GM23338 (cell line): ENCODE measurements at regions not wholly inside any gene's neighbourhood (a gene's known extent, or its start where the extent isn't known, plus 50 kb on each side); places are given as distances from the start of the nearest gene placed in this dataset.

Experiments
- ATAC-seq: fragments of 200-7000 bp; cut with Tn5 transposase; 3 replicates; pipeline ENCODE4 v1.9.1; 2020
- DNase-seq: peaks from one replicate; pipeline ENCODE4 v3.0.0-alpha.2; 2015; ENCODE audit warnings: low spot score
- H2AFZ ChIP-seq: fragments of 200-600 bp; sonication (generic); 2 replicates; pipeline ENCODE4 v1.8.0; 2016; ENCODE audit warnings: antibody characterized with exemption, mild to moderate bottlenecking, moderate library complexity
- H3F3A ChIP-seq: fragments of 200-600 bp; sonication (generic); replicated peaks from 2 replicates; pipeline ENCODE4 v1.8.0; 2017; ENCODE audit warnings: antibody characterized with exemption, mixed run types, low read depth
- H3K27ac ChIP-seq: fragments of 200-600 bp; sonication (generic); 2 replicates; pipeline ENCODE4 v1.6.1; 2016; ENCODE audit warnings: low read depth
- H3K27me3 ChIP-seq: fragments of 200-600 bp; sonication (generic); 2 replicates; pipeline ENCODE4 v1.8.0; 2016; ENCODE audit warnings: mild to moderate bottlenecking, mixed run types, moderate library complexity; ENCODE audit not compliant: insufficient read depth
- H3K36me3 ChIP-seq: fragments of 200-600 bp; sonication (generic); 2 replicates; pipeline ENCODE4 v1.8.0; 2016; ENCODE audit warnings: mild to moderate bottlenecking; ENCODE audit not compliant: insufficient read depth
- H3K4me1 ChIP-seq: fragments of 200-600 bp; sonication (generic); 2 replicates; pipeline ENCODE4 v1.8.0; 2016; ENCODE audit warnings: mild to moderate bottlenecking, moderate library complexity; ENCODE audit not compliant: insufficient read depth
- H3K4me2 ChIP-seq: fragments of 200-600 bp; sonication (generic); 2 replicates; pipeline ENCODE4 v1.7.1; 2017; ENCODE audit warnings: mixed run types
- H3K4me3 ChIP-seq: fragments of 200-600 bp; sonication (generic); 2 replicates; pipeline ENCODE4 v1.6.1; 2016; ENCODE audit warnings: mixed run types
- H3K79me2 ChIP-seq: fragments of 200-600 bp; sonication (generic); replicated peaks from 2 replicates; pipeline ENCODE4 v1.8.0; 2017; ENCODE audit warnings: mild to moderate bottlenecking; ENCODE audit not compliant: insufficient read depth
- H3K9me2 ChIP-seq: fragments of 200-600 bp; sonication (generic); 2 replicates; pipeline ENCODE4 v1.8.0; 2017; ENCODE audit not compliant: insufficient read depth
- H4K20me1 ChIP-seq: fragments of 200-600 bp; sonication (generic); replicated peaks from 2 replicates; pipeline ENCODE4 v1.8.0; 2017; ENCODE audit warnings: mild to moderate bottlenecking; ENCODE audit not compliant: insufficient read depth
- H3K27ac Mint-ChIP-seq: 2 replicates; pipeline ENCODE4 v1.8.0; 2020; ENCODE audit warnings: inconsistent platforms, mild to moderate bottlenecking, moderate library complexity, mixed read lengths
- H3K27me3 Mint-ChIP-seq: 3 replicates; pipeline ENCODE4 v1.8.0; 2022; ENCODE audit warnings: low read depth, mild to moderate bottlenecking, moderate library complexity, mixed read lengths, inconsistent platforms; ENCODE audit not compliant: insufficient read depth, poor library complexity
- H3K36me3 Mint-ChIP-seq: 3 replicates; pipeline ENCODE4 v1.8.0; 2021; ENCODE audit warnings: low read depth, mild to moderate bottlenecking, inconsistent platforms, moderate library complexity, mixed read lengths
- H3K4me1 Mint-ChIP-seq: 3 replicates; pipeline ENCODE4 v1.8.0; 2020; ENCODE audit warnings: mild to moderate bottlenecking, inconsistent platforms, mixed read lengths
- H3K4me3 Mint-ChIP-seq: 3 replicates; pipeline ENCODE4 v1.8.0; 2021; ENCODE audit warnings: moderate library complexity, mild to moderate bottlenecking, inconsistent platforms, mixed read lengths
- H3K9me3 Mint-ChIP-seq: 3 replicates; pipeline ENCODE4 v1.8.0; 2020; ENCODE audit warnings: moderate library complexity, mild to moderate bottlenecking, inconsistent platforms, mixed read lengths
- CREB1 ChIP-seq: fragments of 250-450 bp; sonication (Bioruptor Pico); IDR thresholded peaks from 2 replicates; pipeline ENCODE4 v1.5.0; 2020; ENCODE audit warnings: low read depth, mild to moderate bottlenecking, moderate library complexity
- EZH2 ChIP-seq: fragments of 200-600 bp; sonication (generic); IDR thresholded peaks from one replicate; pipeline ENCODE4 v1.8.0; 2017; ENCODE audit warnings: antibody characterized with exemption, mild to moderate bottlenecking, low read depth; ENCODE audit not compliant: unreplicated experiment
- EZH2phosphoT487 ChIP-seq: fragments of 200-600 bp; sonication (generic); IDR thresholded peaks from one replicate; pipeline ENCODE4 v1.8.1; 2018; ENCODE audit warnings: antibody characterized with exemption; ENCODE audit not compliant: unreplicated experiment
- NANOG ChIP-seq: IDR thresholded peaks from 2 replicates; pipeline ENCODE4 v1.6.1; 2016; ENCODE audit warnings: antibody characterized with exemption, borderline replicate concordance
- POLR2AphosphoS5 ChIP-seq: IDR thresholded peaks from 2 replicates; pipeline ENCODE4 v1.6.1; 2016; ENCODE audit warnings: antibody characterized with exemption, low read depth
- STAT1 ChIP-seq: IDR thresholded peaks from one replicate; pipeline ENCODE4 v1.6.1; 2016; ENCODE audit warnings: antibody characterized with exemption; ENCODE audit not compliant: unreplicated experiment
- ZNF114 ChIP-seq: fragments of 250-450 bp; sonication (Bioruptor Pico); IDR thresholded peaks from 2 replicates; pipeline ENCODE4 v1.5.0; 2020; ENCODE audit warnings: mild to moderate bottlenecking, moderate library complexity
- ZNF331 ChIP-seq: fragments of 250-450 bp; sonication (Bioruptor Pico); IDR thresholded peaks from 2 replicates; pipeline ENCODE4 v1.5.0; 2020; ENCODE audit warnings: low read depth, mild to moderate bottlenecking, moderate library complexity
- TF ChIP-seq, protein P1 (sequence below), 2 experiments: fragments of 200-600 bp in 1 of 2; sonication (generic) in 1 of 2; conservative IDR thresholded peaks; 2 replicates each; pipeline versions ENCODE4 v1.5.1 to v1.6.1; 2016 to 2017; ENCODE audit warnings: antibody characterized with exemption in 2 of 2, low read depth in 2 of 2, mild to moderate bottlenecking in 2 of 2, moderate library complexity in 1 of 2
- TF ChIP-seq, protein P2 (sequence below): IDR thresholded peaks from 2 replicates; pipeline ENCODE4 v1.6.1; 2016; ENCODE audit warnings: antibody characterized with exemption
- TF ChIP-seq, protein P3 (sequence below): IDR thresholded peaks from one replicate; pipeline ENCODE4 v1.6.1; 2018; ENCODE audit warnings: antibody characterized with exemption; ENCODE audit not compliant: unreplicated experiment

DNA sequence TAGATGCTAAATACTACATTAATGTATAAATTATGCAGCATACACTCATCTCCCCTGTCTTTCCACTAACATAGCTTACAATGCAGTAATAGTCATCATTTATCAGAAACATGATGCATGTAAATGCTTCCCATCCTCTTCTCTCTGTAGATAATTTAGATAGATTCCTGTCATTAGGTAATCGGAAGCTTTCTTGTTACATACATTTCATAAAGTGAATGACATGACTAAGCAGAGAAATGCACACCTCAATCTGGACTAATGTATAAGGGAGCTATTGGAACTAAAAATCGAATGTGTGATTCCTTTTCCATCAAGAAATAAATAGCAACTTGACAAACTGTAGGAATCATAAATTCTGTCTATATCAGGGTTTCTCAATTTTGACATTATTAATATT lies 273.4 kb downstream of the RASSF9 start:
- DNase-seq (no peak), ATAC-seq (no peak)
- H3K4me2 ChIP-seq, result no peak overlapping the region
- H3K9me3 Mint-ChIP-seq, result no peaks in the 10 kb centered on the region
- no peaks in the 10 kb centered on the region for H3K36me3 ChIP-seq
- H3K27me3 ChIP-seq, result no peaks in the 10 kb centered on the region
- no peaks in the 10 kb centered on the region for H3K79me2 ChIP-seq
- H3K4me1 ChIP-seq, result no peaks in the 10 kb centered on the region
- H3K27ac Mint-ChIP-seq, result no peak overlapping the region
- H3K27me3 Mint-ChIP-seq, result no peaks in the 10 kb centered on the region
- no peak for TF ChIP-seq STAT1
- TF ChIP-seq EZH2, result no peak
- TF ChIP-seq, protein P1, sequence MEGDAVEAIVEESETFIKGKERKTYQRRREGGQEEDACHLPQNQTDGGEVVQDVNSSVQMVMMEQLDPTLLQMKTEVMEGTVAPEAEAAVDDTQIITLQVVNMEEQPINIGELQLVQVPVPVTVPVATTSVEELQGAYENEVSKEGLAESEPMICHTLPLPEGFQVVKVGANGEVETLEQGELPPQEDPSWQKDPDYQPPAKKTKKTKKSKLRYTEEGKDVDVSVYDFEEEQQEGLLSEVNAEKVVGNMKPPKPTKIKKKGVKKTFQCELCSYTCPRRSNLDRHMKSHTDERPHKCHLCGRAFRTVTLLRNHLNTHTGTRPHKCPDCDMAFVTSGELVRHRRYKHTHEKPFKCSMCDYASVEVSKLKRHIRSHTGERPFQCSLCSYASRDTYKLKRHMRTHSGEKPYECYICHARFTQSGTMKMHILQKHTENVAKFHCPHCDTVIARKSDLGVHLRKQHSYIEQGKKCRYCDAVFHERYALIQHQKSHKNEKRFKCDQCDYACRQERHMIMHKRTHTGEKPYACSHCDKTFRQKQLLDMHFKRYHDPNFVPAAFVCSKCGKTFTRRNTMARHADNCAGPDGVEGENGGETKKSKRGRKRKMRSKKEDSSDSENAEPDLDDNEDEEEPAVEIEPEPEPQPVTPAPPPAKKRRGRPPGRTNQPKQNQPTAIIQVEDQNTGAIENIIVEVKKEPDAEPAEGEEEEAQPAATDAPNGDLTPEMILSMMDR (conservative IDR thresholded peaks at IDR 0.05; ENCODE audit: low read depth in 2 of 2), result no peak
- no peak for TF ChIP-seq EZH2phosphoT487
- TF ChIP-seq, protein P2, sequence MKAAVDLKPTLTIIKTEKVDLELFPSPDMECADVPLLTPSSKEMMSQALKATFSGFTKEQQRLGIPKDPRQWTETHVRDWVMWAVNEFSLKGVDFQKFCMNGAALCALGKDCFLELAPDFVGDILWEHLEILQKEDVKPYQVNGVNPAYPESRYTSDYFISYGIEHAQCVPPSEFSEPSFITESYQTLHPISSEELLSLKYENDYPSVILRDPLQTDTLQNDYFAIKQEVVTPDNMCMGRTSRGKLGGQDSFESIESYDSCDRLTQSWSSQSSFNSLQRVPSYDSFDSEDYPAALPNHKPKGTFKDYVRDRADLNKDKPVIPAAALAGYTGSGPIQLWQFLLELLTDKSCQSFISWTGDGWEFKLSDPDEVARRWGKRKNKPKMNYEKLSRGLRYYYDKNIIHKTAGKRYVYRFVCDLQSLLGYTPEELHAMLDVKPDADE, result no peak
- no peak for TF ChIP-seq NANOG
- no peaks in the 10 kb centered on the region for H3F3A ChIP-seq
- H2AFZ ChIP-seq, result no peak overlapping the region
- no peaks in the 10 kb centered on the region for H3K36me3 Mint-ChIP-seq
- no peak overlapping the region for H3K4me3 ChIP-seq
- H4K20me1 ChIP-seq, result no peaks in the 10 kb centered on the region
- H3K27ac ChIP-seq, result no peak overlapping the region
- no peaks in the 10 kb centered on the region for H3K4me1 Mint-ChIP-seq
- no peaks in the 10 kb centered on the region for H3K9me2 ChIP-seq
- no peak overlapping the region for H3K4me3 Mint-ChIP-seq

DNA sequence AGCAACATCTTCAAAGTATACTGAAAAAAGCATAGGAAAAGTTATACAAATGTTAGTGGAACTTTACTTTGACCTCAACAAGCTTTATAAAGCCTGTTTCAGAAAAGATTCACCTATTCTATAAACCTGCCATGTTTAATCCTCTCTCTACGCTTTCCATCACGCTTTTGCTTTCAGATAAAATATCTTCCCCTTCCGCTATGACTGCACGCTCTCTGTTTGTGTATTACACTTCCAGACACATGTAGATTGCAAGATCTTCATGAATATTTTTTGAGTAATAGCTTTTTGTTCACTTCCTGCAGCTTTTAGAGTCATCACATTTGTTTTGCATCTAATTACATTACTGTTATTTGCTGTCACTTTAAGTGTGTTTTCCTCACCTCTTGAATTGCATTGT lies 271.4 kb downstream of the RASSF9 start:
- no peak for DNase-seq
- no peaks in the 10 kb centered on the region for H3K27me3 ChIP-seq
- no peaks in the 10 kb centered on the region for H3K4me1 ChIP-seq
- no peak overlapping the region for H3K4me2 ChIP-seq
- H3K36me3 ChIP-seq, result no peaks in the 10 kb centered on the region
- H3K4me3 ChIP-seq, result no peak overlapping the region
- no peaks in the 10 kb centered on the region for H3K36me3 Mint-ChIP-seq
- no peaks in the 10 kb centered on the region for H3K4me1 Mint-ChIP-seq
- H4K20me1 ChIP-seq, result no peaks in the 10 kb centered on the region
- no peaks in the 10 kb centered on the region for H3K79me2 ChIP-seq
- H3K9me3 Mint-ChIP-seq, result no peaks in the 10 kb centered on the region
- H3K9me2 ChIP-seq, result no peaks in the 10 kb centered on the region
- no peaks in the 10 kb centered on the region for H3F3A ChIP-seq
- peaks cover 2% of the 10 kb centered on the region for H3K27me3 Mint-ChIP-seq
- H2AFZ ChIP-seq, result no peak overlapping the region
- H3K27ac Mint-ChIP-seq, result no peak overlapping the region
- H3K4me3 Mint-ChIP-seq, result no peak overlapping the region
- no peak overlapping the region for H3K27ac ChIP-seq
- ATAC-seq, result no peak
- TF ChIP-seq ZNF331 (CRISPR knock-in tag) (no peak), ZNF114 (no peak), CREB1 (no peak), EZH2phosphoT487 (no peak), POLR2AphosphoS5 (no peak), NANOG (no peak), EZH2 (no peak)
- TF ChIP-seq, protein P3, sequence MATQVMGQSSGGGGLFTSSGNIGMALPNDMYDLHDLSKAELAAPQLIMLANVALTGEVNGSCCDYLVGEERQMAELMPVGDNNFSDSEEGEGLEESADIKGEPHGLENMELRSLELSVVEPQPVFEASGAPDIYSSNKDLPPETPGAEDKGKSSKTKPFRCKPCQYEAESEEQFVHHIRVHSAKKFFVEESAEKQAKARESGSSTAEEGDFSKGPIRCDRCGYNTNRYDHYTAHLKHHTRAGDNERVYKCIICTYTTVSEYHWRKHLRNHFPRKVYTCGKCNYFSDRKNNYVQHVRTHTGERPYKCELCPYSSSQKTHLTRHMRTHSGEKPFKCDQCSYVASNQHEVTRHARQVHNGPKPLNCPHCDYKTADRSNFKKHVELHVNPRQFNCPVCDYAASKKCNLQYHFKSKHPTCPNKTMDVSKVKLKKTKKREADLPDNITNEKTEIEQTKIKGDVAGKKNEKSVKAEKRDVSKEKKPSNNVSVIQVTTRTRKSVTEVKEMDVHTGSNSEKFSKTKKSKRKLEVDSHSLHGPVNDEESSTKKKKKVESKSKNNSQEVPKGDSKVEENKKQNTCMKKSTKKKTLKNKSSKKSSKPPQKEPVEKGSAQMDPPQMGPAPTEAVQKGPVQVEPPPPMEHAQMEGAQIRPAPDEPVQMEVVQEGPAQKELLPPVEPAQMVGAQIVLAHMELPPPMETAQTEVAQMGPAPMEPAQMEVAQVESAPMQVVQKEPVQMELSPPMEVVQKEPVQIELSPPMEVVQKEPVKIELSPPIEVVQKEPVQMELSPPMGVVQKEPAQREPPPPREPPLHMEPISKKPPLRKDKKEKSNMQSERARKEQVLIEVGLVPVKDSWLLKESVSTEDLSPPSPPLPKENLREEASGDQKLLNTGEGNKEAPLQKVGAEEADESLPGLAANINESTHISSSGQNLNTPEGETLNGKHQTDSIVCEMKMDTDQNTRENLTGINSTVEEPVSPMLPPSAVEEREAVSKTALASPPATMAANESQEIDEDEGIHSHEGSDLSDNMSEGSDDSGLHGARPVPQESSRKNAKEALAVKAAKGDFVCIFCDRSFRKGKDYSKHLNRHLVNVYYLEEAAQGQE, result no peak
- TF ChIP-seq, protein P2, result no peak
